ENCODE measurements at regions not wholly inside any gene's neighbourhood (a gene's known extent, or its start where the extent isn't known, plus 50 kb on each side); places are given as distances from the start of the nearest gene placed in this dataset.

DNA sequence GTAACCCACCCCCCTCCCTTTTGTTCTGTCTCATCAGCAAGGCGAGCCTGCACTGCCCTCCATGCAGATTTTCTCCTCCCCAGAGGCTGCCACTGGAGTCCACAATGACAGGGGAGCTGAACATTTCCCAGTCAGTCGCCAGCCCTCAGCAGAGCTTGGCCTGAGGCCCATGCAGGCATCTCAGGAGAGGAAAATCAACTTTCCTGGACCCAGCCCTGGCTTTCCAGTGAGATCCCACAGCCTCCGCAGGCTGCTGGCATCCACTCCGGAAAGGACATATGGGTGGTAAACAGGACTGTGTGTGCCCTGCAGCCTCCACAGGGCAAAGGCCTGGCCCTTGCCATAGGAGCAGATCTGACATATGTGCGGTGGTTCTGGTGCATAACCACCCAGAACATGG, 253.8 kb downstream of the TNS1 start:
- H3K27ac Mint-ChIP-seq: no peak overlapping the region

GRCh38 chr2:217746808-217747207, 256.0 kb downstream of the TNS1 start:
- peaks cover 1% of the 10 kb centered on the region for H3K27me3 Mint-ChIP-seq
- H3K4me3 Mint-ChIP-seq: no peak overlapping the region
- no peak overlapping the region for H3K27ac Mint-ChIP-seq
- peaks cover 2% of the 10 kb centered on the region for H3K4me1 Mint-ChIP-seq
- no peaks in the 10 kb centered on the region for H3K9me3 Mint-ChIP-seq
- ATAC-seq (replicated peaks): no peak
- no peaks in the 10 kb centered on the region for H3K36me3 Mint-ChIP-seq (ENCODE audit: low read depth)

More for the DNA sequence above, 253.8 kb downstream of the TNS1 start:
- Mint-ChIP-seq H3K4me1 (peaks cover 6% of the 10 kb centered on the region), H3K9me3 (no peaks in the 10 kb centered on the region), H3K27me3 (peaks cover 5% of the 10 kb centered on the region), H3K36me3 (ENCODE audit: low read depth) (no peaks in the 10 kb centered on the region), H3K4me3 (no peak overlapping the region)
- ATAC-seq (replicated peaks): no peak

- no peaks in the 10 kb centered on the region for H3K27me3 Mint-ChIP-seq
- no peak overlapping the region for H3K27ac Mint-ChIP-seq
- no peak for ATAC-seq (replicated peaks)
- H3K4me1 Mint-ChIP-seq: no peaks in the 10 kb centered on the region
- no peak overlapping the region for H3K4me3 Mint-ChIP-seq
- no peaks in the 10 kb centered on the region for H3K9me3 Mint-ChIP-seq
- H3K36me3 Mint-ChIP-seq (ENCODE audit: low read depth): no peaks in the 10 kb centered on the region
These were observed 258.6 kb downstream of the TNS1 start for GRCh38 chr2:217743966-217744761.

GRCh38 chr2:217743407-217743806, 259.4 kb downstream of the TNS1 start:
- H3K36me3 Mint-ChIP-seq (ENCODE audit: low read depth): no peaks in the 10 kb centered on the region
- no peak for ATAC-seq (replicated peaks)
- H3K9me3 Mint-ChIP-seq: no peaks in the 10 kb centered on the region
- H3K27ac Mint-ChIP-seq: no peak overlapping the region
- H3K27me3 Mint-ChIP-seq: no peaks in the 10 kb centered on the region
- no peaks in the 10 kb centered on the region for H3K4me1 Mint-ChIP-seq
- H3K4me3 Mint-ChIP-seq: no peak overlapping the region

GRCh38 chr2:217742841-217743240, 260.0 kb downstream of the TNS1 start:
- Mint-ChIP-seq H3K36me3 (ENCODE audit: low read depth) (no peaks in the 10 kb centered on the region), H3K27me3 (no peaks in the 10 kb centered on the region), H3K27ac (no peak overlapping the region), H3K4me1 (no peaks in the 10 kb centered on the region), H3K9me3 (no peaks in the 10 kb centered on the region), H3K4me3 (no peak overlapping the region)
- ATAC-seq (replicated peaks): no peak

GRCh38 chr2:217742276-217742675, 260.5 kb downstream of the TNS1 start:
- Mint-ChIP-seq H3K4me1 (no peaks in the 10 kb centered on the region), H3K4me3 (no peak overlapping the region), H3K9me3 (no peaks in the 10 kb centered on the region), H3K27ac (no peak overlapping the region), H3K36me3 (ENCODE audit: low read depth) (no peaks in the 10 kb centered on the region), H3K27me3 (no peaks in the 10 kb centered on the region)
- ATAC-seq (replicated peaks): no peak

DNA sequence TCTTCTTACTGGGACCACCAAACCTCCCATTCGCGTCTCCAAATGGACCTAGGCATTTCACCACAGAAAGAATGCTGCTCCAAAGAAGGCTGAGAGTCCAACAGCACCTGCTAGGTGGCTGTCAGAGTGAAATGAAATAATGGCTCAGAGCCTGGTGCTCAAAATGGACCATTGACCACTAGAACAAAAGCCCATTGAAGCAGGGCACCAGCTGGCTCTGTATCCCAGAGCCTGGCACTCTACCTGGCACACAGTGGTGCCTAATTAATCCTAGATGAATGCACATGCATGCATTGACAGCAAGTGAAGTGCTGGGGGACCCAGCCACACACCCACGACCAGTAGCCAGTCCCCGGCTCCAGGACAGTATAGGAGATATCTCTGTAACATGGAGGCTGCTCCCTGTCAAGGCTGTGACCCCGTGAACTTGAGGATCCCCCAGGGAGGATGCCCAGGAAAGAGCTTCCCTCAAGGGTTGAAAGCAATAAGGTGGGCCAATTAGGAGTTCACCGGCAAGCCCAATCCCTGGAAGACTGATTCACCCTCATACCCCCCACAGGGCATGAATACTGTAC, 261.3 kb downstream of the TNS1 start:
- H3K27ac Mint-ChIP-seq: no peak overlapping the region
- ATAC-seq (replicated peaks): no peak
- H3K4me1 Mint-ChIP-seq: no peaks in the 10 kb centered on the region
- no peaks in the 10 kb centered on the region for H3K27me3 Mint-ChIP-seq
- H3K9me3 Mint-ChIP-seq: no peaks in the 10 kb centered on the region
- H3K4me3 Mint-ChIP-seq: no peak overlapping the region
- no peaks in the 10 kb centered on the region for H3K36me3 Mint-ChIP-seq (ENCODE audit: low read depth)

DNA sequence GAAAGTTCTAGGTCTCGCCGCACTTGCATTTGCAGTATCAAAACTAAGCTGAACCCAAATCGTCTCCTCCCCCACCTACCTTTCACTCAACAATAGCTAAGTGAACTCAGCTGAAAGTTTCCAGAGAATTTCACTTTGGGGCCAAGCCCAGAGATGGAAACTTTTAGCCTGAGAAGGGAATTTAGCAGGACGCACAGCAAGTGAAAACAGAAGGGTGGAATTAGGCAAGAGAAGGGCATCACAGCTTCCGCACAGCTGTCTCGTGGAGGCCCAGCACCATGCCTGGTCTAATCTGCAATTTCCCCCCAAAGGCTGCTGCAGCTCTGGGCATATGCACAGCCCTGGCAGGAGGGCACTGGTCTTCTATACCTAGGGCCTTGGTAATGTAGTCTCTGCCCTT, 262.0 kb downstream of the TNS1 start:
- peaks cover under 1% of the 10 kb centered on the region for H3K4me1 Mint-ChIP-seq
- ATAC-seq (replicated peaks): no peak
- H3K36me3 Mint-ChIP-seq (ENCODE audit: low read depth): no peaks in the 10 kb centered on the region
- no peak overlapping the region for H3K4me3 Mint-ChIP-seq
- H3K9me3 Mint-ChIP-seq: no peaks in the 10 kb centered on the region
- no peaks in the 10 kb centered on the region for H3K27me3 Mint-ChIP-seq
- no peak overlapping the region for H3K27ac Mint-ChIP-seq

DNA sequence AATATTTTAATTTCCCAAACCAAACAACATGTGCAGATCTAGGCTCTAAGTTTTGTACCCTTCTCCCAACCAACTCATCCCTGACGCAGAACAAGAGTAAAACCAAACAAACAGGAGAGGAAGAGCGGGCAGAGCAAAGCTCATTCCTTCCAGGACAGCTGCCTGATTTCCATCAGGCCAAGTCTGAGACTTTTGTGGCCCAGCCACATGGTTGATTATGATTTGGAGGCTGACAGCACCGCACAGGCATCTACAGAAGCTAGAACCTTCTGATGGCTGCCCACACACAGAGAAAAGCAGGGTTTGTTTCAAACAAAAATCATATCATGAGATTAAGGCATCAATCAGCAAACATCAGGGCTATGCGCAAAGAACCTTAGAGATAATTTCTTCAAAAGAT, 262.6 kb downstream of the TNS1 start:
- no peaks in the 10 kb centered on the region for H3K27me3 Mint-ChIP-seq
- peaks cover 6% of the 10 kb centered on the region for H3K4me1 Mint-ChIP-seq
- no peaks in the 10 kb centered on the region for H3K9me3 Mint-ChIP-seq
- ATAC-seq (replicated peaks): no peak
- H3K36me3 Mint-ChIP-seq (ENCODE audit: low read depth): no peaks in the 10 kb centered on the region
- H3K4me3 Mint-ChIP-seq: no peak overlapping the region
- no peak overlapping the region for H3K27ac Mint-ChIP-seq

DNA sequence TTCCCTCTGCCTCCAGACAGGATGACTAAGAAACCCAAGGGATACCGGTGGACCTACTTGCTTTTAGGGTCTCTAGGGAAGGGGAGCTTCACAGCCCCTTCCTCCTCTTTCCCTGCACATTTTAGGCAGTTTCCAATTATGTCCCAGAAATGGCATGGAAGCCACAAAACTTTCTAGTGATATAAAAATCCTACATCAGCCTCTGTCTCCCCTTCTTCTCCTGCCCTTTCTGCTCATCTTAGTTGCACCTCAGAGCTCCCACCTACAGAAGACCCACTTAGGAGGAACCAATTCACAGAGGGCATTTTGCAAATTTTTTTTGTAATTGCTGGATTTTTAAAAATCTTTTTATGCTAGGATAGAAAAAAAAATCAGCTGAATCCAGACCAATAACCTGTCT, 263.1 kb downstream of the TNS1 start:
- Mint-ChIP-seq H3K27me3 (no peaks in the 10 kb centered on the region), H3K27ac (no peak overlapping the region), H3K4me3 (no peak overlapping the region), H3K4me1 (peaks cover 9% of the 10 kb centered on the region), H3K36me3 (ENCODE audit: low read depth) (no peaks in the 10 kb centered on the region), H3K9me3 (no peaks in the 10 kb centered on the region)
- ATAC-seq (replicated peaks): no peak

DNA sequence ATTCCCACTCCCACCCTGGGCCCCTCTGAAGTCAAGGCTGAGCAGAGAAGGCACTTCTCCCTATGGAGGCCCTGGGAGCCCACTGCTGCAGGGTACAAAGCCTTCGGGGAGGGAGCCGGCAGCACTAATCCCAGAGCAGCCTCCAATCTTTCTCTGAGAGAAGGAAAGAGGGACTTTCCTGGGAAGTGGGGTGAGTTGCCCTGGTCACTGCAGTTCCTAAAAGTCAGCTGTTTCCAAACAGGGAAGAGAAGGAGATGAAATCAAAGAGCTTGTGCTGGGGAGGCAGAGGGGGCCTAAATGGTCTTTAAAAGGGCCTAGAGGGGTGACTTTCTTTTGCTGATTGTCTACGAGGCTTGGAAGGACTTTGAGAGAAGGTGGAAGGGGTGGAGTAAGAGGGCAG, 264.7 kb downstream of the TNS1 start:
- Mint-ChIP-seq H3K27me3 (peaks cover 5% of the 10 kb centered on the region), H3K4me3 (no peak overlapping the region), H3K27ac (no peak overlapping the region), H3K4me1 (peaks cover 13% of the 10 kb centered on the region), H3K36me3 (ENCODE audit: low read depth) (no peaks in the 10 kb centered on the region), H3K9me3 (no peaks in the 10 kb centered on the region)
- no peak for ATAC-seq (replicated peaks)

DNA sequence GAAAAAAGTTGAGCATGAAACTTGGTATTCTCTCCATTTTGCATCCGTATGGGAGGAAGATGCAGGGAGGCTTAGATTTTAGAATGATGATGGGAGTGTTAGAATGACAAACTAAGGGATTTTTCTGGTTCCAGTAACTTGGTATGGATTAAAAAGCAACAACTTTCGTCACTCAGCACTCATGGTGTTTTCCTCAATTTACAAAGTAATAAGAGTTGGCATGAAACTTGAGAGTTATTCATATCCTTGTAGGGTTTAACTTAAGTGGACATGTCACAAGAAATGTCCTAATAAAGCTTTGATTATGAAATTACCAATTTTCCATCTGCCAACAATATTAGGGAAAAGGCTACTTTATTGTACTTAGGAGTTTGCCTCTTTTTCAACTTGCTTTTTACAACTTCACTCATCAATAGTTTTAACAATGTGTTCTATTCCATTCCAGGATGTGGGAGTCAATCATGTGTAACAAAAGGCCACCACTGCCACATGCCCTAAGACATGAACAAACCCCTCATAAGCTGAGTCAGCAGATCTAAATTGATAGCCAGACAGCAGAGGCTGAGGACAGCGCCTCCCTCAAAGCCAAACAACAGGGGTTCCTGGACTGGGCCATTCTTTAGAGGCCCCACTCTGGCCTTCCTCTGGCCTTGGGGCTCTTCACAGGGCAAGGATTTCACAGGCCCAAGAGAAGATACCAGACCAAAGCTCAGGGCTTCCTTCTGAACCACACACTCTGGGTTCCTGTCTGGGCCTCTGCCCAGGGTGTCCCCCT, 265.8 kb downstream of the TNS1 start:
- H3K27ac Mint-ChIP-seq: no peak overlapping the region
- H3K36me3 Mint-ChIP-seq (ENCODE audit: low read depth): no peaks in the 10 kb centered on the region
- peaks cover 13% of the 10 kb centered on the region for H3K4me1 Mint-ChIP-seq
- no peak overlapping the region for H3K4me3 Mint-ChIP-seq
- no peaks in the 10 kb centered on the region for H3K9me3 Mint-ChIP-seq
- no peak for ATAC-seq (replicated peaks)
- H3K27me3 Mint-ChIP-seq: peaks cover 5% of the 10 kb centered on the region

DNA sequence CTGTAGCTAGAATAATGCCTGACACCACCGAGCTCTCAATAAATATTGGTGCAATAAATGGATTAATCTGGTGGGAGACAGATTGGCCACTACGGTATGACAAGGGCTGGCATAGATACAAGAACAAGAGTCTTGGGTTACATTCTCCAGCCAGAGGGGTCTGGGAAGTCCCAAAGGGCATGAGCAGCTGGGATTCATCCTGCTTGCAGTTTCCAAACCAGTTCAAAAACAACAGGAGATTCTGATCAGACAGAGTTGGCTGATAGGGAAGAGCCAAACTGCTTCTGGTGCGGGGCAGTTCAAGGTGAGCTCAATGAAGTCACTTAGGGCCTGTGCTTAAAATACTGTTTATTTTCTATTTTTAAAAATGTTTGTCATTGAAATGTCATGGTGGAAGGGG, 266.9 kb downstream of the TNS1 start:
- no peaks in the 10 kb centered on the region for H3K36me3 Mint-ChIP-seq (ENCODE audit: low read depth)
- H3K27me3 Mint-ChIP-seq: peaks cover 5% of the 10 kb centered on the region
- H3K27ac Mint-ChIP-seq: no peak overlapping the region
- H3K4me3 Mint-ChIP-seq: no peak overlapping the region
- peaks cover 13% of the 10 kb centered on the region for H3K4me1 Mint-ChIP-seq
- ATAC-seq (replicated peaks): no peak
- H3K9me3 Mint-ChIP-seq: no peaks in the 10 kb centered on the region

DNA sequence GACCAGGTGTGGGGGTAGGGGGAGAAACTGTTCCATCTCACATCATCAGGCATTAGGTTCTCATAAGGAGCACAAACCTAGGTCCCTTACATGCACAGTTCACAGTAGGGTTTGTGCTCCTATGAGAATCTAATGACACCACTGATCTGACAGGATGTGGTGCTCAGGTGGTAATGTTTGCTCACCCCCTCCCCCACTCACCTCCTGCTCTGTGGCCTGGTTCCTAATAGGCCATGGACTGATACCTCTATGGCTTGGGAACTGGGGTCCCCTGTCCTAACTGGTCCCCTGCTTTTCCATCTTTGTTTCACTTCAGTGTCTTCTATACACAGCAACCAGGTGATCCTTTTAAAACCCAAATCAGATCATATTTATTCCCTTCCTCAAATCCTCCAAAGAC, 267.8 kb downstream of the TNS1 start:
- no peak overlapping the region for H3K4me3 Mint-ChIP-seq
- ATAC-seq (replicated peaks): peak; percentile 35
- H3K27ac Mint-ChIP-seq: no peak overlapping the region
- H3K36me3 Mint-ChIP-seq (ENCODE audit: low read depth): no peaks in the 10 kb centered on the region
- peaks cover 13% of the 10 kb centered on the region for H3K4me1 Mint-ChIP-seq
- no peaks in the 10 kb centered on the region for H3K9me3 Mint-ChIP-seq
- H3K27me3 Mint-ChIP-seq: peaks cover 5% of the 10 kb centered on the region

DNA sequence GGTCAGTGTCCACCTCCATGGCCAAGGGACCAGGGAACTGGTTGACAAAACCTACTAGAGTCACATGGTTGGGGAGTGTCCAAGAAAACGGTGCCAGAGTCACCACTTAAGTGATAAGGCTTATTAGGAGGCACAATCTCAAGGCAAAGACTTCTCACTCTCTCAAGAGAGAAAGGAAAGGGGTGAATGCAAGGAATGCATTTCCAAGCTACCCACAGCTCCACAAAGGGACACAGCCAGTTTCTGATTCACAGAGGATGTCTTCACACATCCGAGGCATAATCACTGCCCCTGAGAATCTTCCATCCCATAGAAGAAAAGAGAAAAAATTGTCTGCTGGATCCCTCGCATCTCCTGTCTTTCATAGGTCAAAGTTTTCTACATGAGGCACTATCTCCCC, 269.3 kb downstream of the TNS1 start:
- Mint-ChIP-seq H3K27ac (no peak overlapping the region), H3K4me3 (no peak overlapping the region), H3K9me3 (no peaks in the 10 kb centered on the region), H3K36me3 (ENCODE audit: low read depth) (no peaks in the 10 kb centered on the region), H3K4me1 (peaks cover 13% of the 10 kb centered on the region), H3K27me3 (peaks cover 5% of the 10 kb centered on the region)
- no peak for ATAC-seq (replicated peaks)

All from activated T-helper 17 cell treated with anti-CD3 and anti-CD28 coated beads, Interleukin-2, amount 50 U/mL, for 72 hours (primary cell).